Endodermal cell (in vitro differentiated cells): ENCODE measurements at regions not wholly inside any gene's neighbourhood (a gene's known extent, or its start where the extent isn't known, plus 50 kb on each side); places are given as distances from the start of the nearest gene placed in this dataset.
A peak's percentile ranks its signal among the peaks of the same experiment; 100 is the strongest.

ENCODE experiments used
- DNase-seq: peaks from one replicate; pipeline ENCODE4 v3.0.0-alpha.2; 2017
- H3K27ac ChIP-seq: 2 replicates; pipeline ENCODE4 v1.5.1; 2013; ENCODE audit warnings: mild to moderate bottlenecking, low read depth, low read length, moderate library complexity
- H3K27me3 ChIP-seq: 2 replicates; pipeline ENCODE4 v1.6.1; 2013; ENCODE audit warnings: mild to moderate bottlenecking, low read length, moderate library complexity; ENCODE audit not compliant: insufficient read depth, control insufficient read depth, poor library complexity, severe bottlenecking
- H3K36me3 ChIP-seq: 2 replicates; pipeline ENCODE4 v1.7.0; 2013; ENCODE audit warnings: mild to moderate bottlenecking, low read length, moderate library complexity; ENCODE audit not compliant: control insufficient read depth, insufficient read depth
- H3K4me1 ChIP-seq: one replicate; pipeline ENCODE4 v1.7.0; 2013; ENCODE audit warnings: low read length; ENCODE audit not compliant: control insufficient read depth, insufficient read depth
- H3K4me3 ChIP-seq: 2 replicates; pipeline ENCODE4 v1.5.1; 2013; ENCODE audit warnings: mild to moderate bottlenecking, low read length, moderate library complexity
- H3K9ac ChIP-seq: 2 replicates; pipeline ENCODE4 v1.6.1; 2013; ENCODE audit warnings: mild to moderate bottlenecking, low read length, moderate library complexity; ENCODE audit not compliant: poor library complexity, severe bottlenecking; ENCODE audit errors: extremely low read depth
- H3K9me3 ChIP-seq: 2 replicates; pipeline ENCODE4 v1.6.1; 2013; ENCODE audit warnings: mild to moderate bottlenecking, low read length, moderate library complexity; ENCODE audit not compliant: control insufficient read depth
- H3K27ac Mint-ChIP-seq: 2 replicates; pipeline ENCODE4 v1.8.0; 2020; ENCODE audit warnings: mixed read lengths
- H3K27me3 Mint-ChIP-seq: 2 replicates; pipeline ENCODE4 v1.8.0; 2021; ENCODE audit warnings: mild to moderate bottlenecking, mixed read lengths; ENCODE audit not compliant: insufficient read depth
- H3K36me3 Mint-ChIP-seq: 2 replicates; pipeline ENCODE4 v1.8.0; 2020; ENCODE audit warnings: low read depth, mixed read lengths
- H3K4me1 Mint-ChIP-seq: 2 replicates; pipeline ENCODE4 v1.8.0; 2020; ENCODE audit warnings: mixed read lengths
- H3K4me3 Mint-ChIP-seq: 2 replicates; pipeline ENCODE4 v1.8.0; 2020; ENCODE audit warnings: mild to moderate bottlenecking, moderate library complexity, mixed read lengths
- H3K9me3 Mint-ChIP-seq: 2 replicates; pipeline ENCODE4 v1.8.0; 2020; ENCODE audit warnings: mild to moderate bottlenecking, mixed read lengths
- CTCF ChIP-seq: fragments of 200-600 bp; sonication (generic); conservative IDR thresholded peaks from 2 replicates; pipeline ENCODE4 v1.5.0; 2021; ENCODE audit warnings: antibody characterized with exemption, mild to moderate bottlenecking
- WGBS, 2 experiments: methylation state at CpG; one replicate each; pipeline versions ENCODE4 v1.1.5 to v1.1.7; 2013; ENCODE audit warnings: missing lambda C conversion rate in 2 of 2, mixed read lengths in 1 of 2; ENCODE audit not compliant: insufficient coverage in 1 of 2, insufficient read length in 1 of 2; 5-methylcytosine and 5-hydroxymethylcytosine counted together

- H3K4me1 ChIP-seq: no peaks in the 10 kb centered on the region
- H3K9me3 ChIP-seq: no peaks in the 10 kb centered on the region
- 95 to 100% methylated on average over 8 of the region's 8 CpGs for WGBS, 2 experiments
- Mint-ChIP-seq H3K27me3 (peaks cover 5% of the 10 kb centered on the region), H3K4me3 (no peak overlapping the region), H3K27ac (no peak overlapping the region), H3K9me3 (no peaks in the 10 kb centered on the region), H3K36me3 (no peaks in the 10 kb centered on the region), H3K4me1 (peaks cover 6% of the 10 kb centered on the region)
- no peaks in the 10 kb centered on the region for H3K27me3 ChIP-seq
- H3K27ac ChIP-seq: no peak overlapping the region
- H3K36me3 ChIP-seq: no peaks in the 10 kb centered on the region
- TF ChIP-seq CTCF: no peak
- no peak overlapping the region for H3K9ac ChIP-seq
- no peak overlapping the region for H3K4me3 ChIP-seq
- peak; percentile 23 for DNase-seq
These were observed 185.4 kb upstream of the B3GAT1 start for GRCh38 chr11:134597452-134597851.

- no peaks in the 10 kb centered on the region for H3K9me3 ChIP-seq
- no peak overlapping the region for H3K4me3 ChIP-seq
- Mint-ChIP-seq H3K4me3 (no peak overlapping the region), H3K36me3 (no peaks in the 10 kb centered on the region), H3K4me1 (peaks cover 6% of the 10 kb centered on the region), H3K27me3 (peaks cover 5% of the 10 kb centered on the region), H3K27ac (no peak overlapping the region), H3K9me3 (no peaks in the 10 kb centered on the region)
- H3K9ac ChIP-seq: no peak overlapping the region
- peak; percentile 8 for DNase-seq
- H3K4me1 ChIP-seq: no peaks in the 10 kb centered on the region
- no peak overlapping the region for H3K27ac ChIP-seq
- 97 to 100% methylated on average over 2 to 3 of the region's 3 CpGs for WGBS, 2 experiments
- TF ChIP-seq CTCF: no peak
- no peaks in the 10 kb centered on the region for H3K27me3 ChIP-seq
- no peaks in the 10 kb centered on the region for H3K36me3 ChIP-seq
These were observed 184.4 kb upstream of the B3GAT1 start for GRCh38 chr11:134596404-134596803.

GRCh38 chr11:134592391-134592990 lies 180.4 kb upstream of the B3GAT1 start:
- peak; percentile 91 for TF ChIP-seq CTCF
- Histone ChIP-seq H3K4me3 (no peak overlapping the region), H3K27ac (no peak overlapping the region), H3K9me3 (no peaks in the 10 kb centered on the region), H3K4me1 (no peaks in the 10 kb centered on the region), H3K36me3 (no peaks in the 10 kb centered on the region), H3K27me3 (peaks cover 20% of the 10 kb centered on the region), H3K9ac (no peak overlapping the region)
- Mint-ChIP-seq H3K9me3 (no peaks in the 10 kb centered on the region), H3K4me3 (no peak overlapping the region), H3K27ac (no peak overlapping the region), H3K36me3 (no peaks in the 10 kb centered on the region), H3K27me3 (peaks cover 28% of the 10 kb centered on the region), H3K4me1 (peaks cover 2% of the 10 kb centered on the region)
- DNase-seq: peak; percentile 93
